Retinal pigment epithelial cell (primary cell): ENCODE measurements at regions not wholly inside any gene's neighbourhood (a gene's known extent, or its start where the extent isn't known, plus 50 kb on each side); places are given as distances from the start of the nearest gene placed in this dataset.

ENCODE experiments used
- DNase-seq: peaks from one replicate; pipeline ENCODE4 v3.0.0-alpha.2; 2010; ENCODE audit warnings: low read depth
- H3K4me3 ChIP-seq: 2 replicates; pipeline ENCODE4 v1.5.1; 2011; ENCODE audit warnings: mild to moderate bottlenecking, low read length, control low read depth, moderate library complexity
- CTCF ChIP-seq: conservative IDR thresholded peaks from 2 replicates; pipeline ENCODE4 v1.5.1; 2011; ENCODE audit warnings: low read depth, low read length, control low read depth, inconsistent platforms

- TF ChIP-seq CTCF = no peak
- no peak overlapping the region for H3K4me3 ChIP-seq
- no peak for DNase-seq
Measured at GRCh38 chr6:144535630-144536029, 250.5 kb downstream of the UTRN start.

- TF ChIP-seq CTCF = no peak
- no peak for DNase-seq
- no peak overlapping the region for H3K4me3 ChIP-seq
Measured at GRCh38 chr6:144536079-144536478, 250.9 kb downstream of the UTRN start.

GRCh38 chr6:144543006-144543871, 258.1 kb downstream of the UTRN start:
- no peak overlapping the region for H3K4me3 ChIP-seq
- TF ChIP-seq CTCF = no peak
- no peak for DNase-seq

GRCh38 chr6:144544266-144544830, 259.2 kb downstream of the UTRN start:
- no peak for TF ChIP-seq CTCF
- H3K4me3 ChIP-seq = no peak overlapping the region
- DNase-seq = no peak

GRCh38 chr6:144546807-144547206, 261.7 kb downstream of the UTRN start:
- no peak for TF ChIP-seq CTCF
- no peak for DNase-seq
- no peak overlapping the region for H3K4me3 ChIP-seq

GRCh38 chr6:144547409-144547808, 262.3 kb downstream of the UTRN start:
- TF ChIP-seq CTCF = no peak
- DNase-seq = no peak
- no peak overlapping the region for H3K4me3 ChIP-seq

GRCh38 chr6:144548536-144548935, 263.4 kb downstream of the UTRN start:
- TF ChIP-seq CTCF = no peak
- DNase-seq = no peak
- H3K4me3 ChIP-seq = no peak overlapping the region
